Spleen (tissue), 7 donors: ENCODE measurements at regions not wholly inside any gene's neighbourhood (a gene's known extent, or its start where the extent isn't known, plus 50 kb on each side); places are given as distances from the start of the nearest gene placed in this dataset.

Source experiments
- POLR2AphosphoS5 ChIP-seq, 3 donors: sonication (generic); formaldehyde crosslinking; IDR thresholded peaks; one replicate each; pipeline ENCODE4 v1.5.1; 2017; ENCODE audit warnings: antibody characterized with exemption in 3 of 3
- TF ChIP-seq, protein P1 (sequence below), 11 experiments: fragments of 200-600 bp in 7 of 11; fragments of 450-650 bp in 4 of 11; sonication (generic) in 4 of 11; IDR thresholded peaks in 8 of 11; conservative IDR thresholded peaks in 3 of 11; 1 replicate in 7 of 11; 2 replicates in 4 of 11; pipeline versions ENCODE4 v1.4.0 to v1.8.0; 2016 to 2021; ENCODE audit warnings: antibody characterized with exemption in 11 of 11, inconsistent platforms in 4 of 11, mild to moderate bottlenecking in 1 of 11
- donor health status: DM: no; HTN: no; CAD: no; lungs with moderate emphysema.
- donor health status: DM: no; HTN: no; CAD: no.
- donor health status: DM: no; HTN: no; CAD: no.

- TF ChIP-seq, protein P1, sequence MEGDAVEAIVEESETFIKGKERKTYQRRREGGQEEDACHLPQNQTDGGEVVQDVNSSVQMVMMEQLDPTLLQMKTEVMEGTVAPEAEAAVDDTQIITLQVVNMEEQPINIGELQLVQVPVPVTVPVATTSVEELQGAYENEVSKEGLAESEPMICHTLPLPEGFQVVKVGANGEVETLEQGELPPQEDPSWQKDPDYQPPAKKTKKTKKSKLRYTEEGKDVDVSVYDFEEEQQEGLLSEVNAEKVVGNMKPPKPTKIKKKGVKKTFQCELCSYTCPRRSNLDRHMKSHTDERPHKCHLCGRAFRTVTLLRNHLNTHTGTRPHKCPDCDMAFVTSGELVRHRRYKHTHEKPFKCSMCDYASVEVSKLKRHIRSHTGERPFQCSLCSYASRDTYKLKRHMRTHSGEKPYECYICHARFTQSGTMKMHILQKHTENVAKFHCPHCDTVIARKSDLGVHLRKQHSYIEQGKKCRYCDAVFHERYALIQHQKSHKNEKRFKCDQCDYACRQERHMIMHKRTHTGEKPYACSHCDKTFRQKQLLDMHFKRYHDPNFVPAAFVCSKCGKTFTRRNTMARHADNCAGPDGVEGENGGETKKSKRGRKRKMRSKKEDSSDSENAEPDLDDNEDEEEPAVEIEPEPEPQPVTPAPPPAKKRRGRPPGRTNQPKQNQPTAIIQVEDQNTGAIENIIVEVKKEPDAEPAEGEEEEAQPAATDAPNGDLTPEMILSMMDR (IDR thresholded peaks at IDR 0.05 in 8 of 11, conservative IDR thresholded peaks at IDR 0.05 in 3 of 11): no peak
- TF ChIP-seq POLR2AphosphoS5 (IDR thresholded peaks at IDR 0.05): no peak
These were observed 220.6 kb upstream of the BTBD3 start for GRCh38 chr20:11697055-11697454.
